OCI-LY3 (cell line): ENCODE measurements at regions not wholly inside any gene's neighbourhood (a gene's known extent, or its start where the extent isn't known, plus 50 kb on each side); places are given as distances from the start of the nearest gene placed in this dataset.
A peak's percentile ranks its signal among the peaks of the same experiment; 100 is the strongest.

Source experiments
- H2AFZ ChIP-seq: fragments of 200-600, 300-600 bp; shearing (Covaris generic); 2 replicates; pipeline ENCODE4 v1.6.0; 2014; ENCODE audit warnings: antibody characterized with exemption, low read depth, low read length
- H3K27ac ChIP-seq: fragments of 200-600, 300-600 bp; sonication (generic); 2 replicates; pipeline ENCODE4 v1.5.1; 2014; ENCODE audit warnings: mild to moderate bottlenecking, low read length, moderate library complexity, mixed read lengths
- H3K27me3 ChIP-seq: fragments of 200-600, 300-600 bp; sonication (generic); 2 replicates; pipeline ENCODE4 v1.6.1; 2014; ENCODE audit warnings: low read depth, low read length, mixed read lengths
- H3K36me3 ChIP-seq: fragments of 200-600, 300-600 bp; sonication (generic); replicated peaks from 2 replicates; pipeline ENCODE3; 2014; ENCODE audit warnings: low read depth, low read length, mixed read lengths
- H3K4me1 ChIP-seq: fragments of 300-600, 200-600 bp; sonication (generic); 2 replicates; pipeline ENCODE4 v1.6.1; 2014; ENCODE audit warnings: low read length, mixed read lengths
- H3K4me2 ChIP-seq: fragments of 200-600, 300-600 bp; sonication (generic); 2 replicates; pipeline ENCODE4 v1.6.1; 2014; ENCODE audit warnings: low read length, mixed read lengths
- H3K4me3 ChIP-seq: fragments of 300-600, 200-600 bp; sonication (generic); 2 replicates; pipeline ENCODE4 v1.5.1; 2014; ENCODE audit warnings: antibody characterized with exemption, mild to moderate bottlenecking, low read length, moderate library complexity
- H3K79me2 ChIP-seq: fragments of 300-600, 200-600 bp; shearing (Covaris generic); 2 replicates; pipeline ENCODE4 v1.6.1; 2014; ENCODE audit warnings: mild to moderate bottlenecking, low read length, mixed read lengths
- H3K9ac ChIP-seq: fragments of 300-600, 200-600 bp; shearing (Covaris generic); 2 replicates; pipeline ENCODE4 v1.6.0; 2014; ENCODE audit warnings: mild to moderate bottlenecking, low read length, moderate library complexity
- H3K9me3 ChIP-seq: fragments of 200-600, 300-600 bp; shearing (Covaris generic); 2 replicates; pipeline ENCODE4 v1.6.1; 2014; ENCODE audit warnings: low read length, mixed read lengths; ENCODE audit not compliant: insufficient read depth
- H4K20me1 ChIP-seq: fragments of 200-600, 300-600 bp; sonication (generic); 2 replicates; pipeline ENCODE4 v1.6.1; 2016; ENCODE audit warnings: low read length, mixed read lengths; ENCODE audit not compliant: insufficient read depth
- CTCF ChIP-seq: fragments of 200-600, 300-600 bp; sonication (generic); IDR thresholded peaks from 2 replicates; pipeline ENCODE4 v1.5.1; 2014; ENCODE audit warnings: antibody characterized with exemption, low read length, low read depth
- EZH2phosphoT487 ChIP-seq: fragments of 200-600 bp; shearing (Covaris generic); IDR thresholded peaks from 2 replicates; pipeline ENCODE4 v1.6.1; 2018; ENCODE audit warnings: antibody characterized with exemption, mixed run types, low read depth

DNA sequence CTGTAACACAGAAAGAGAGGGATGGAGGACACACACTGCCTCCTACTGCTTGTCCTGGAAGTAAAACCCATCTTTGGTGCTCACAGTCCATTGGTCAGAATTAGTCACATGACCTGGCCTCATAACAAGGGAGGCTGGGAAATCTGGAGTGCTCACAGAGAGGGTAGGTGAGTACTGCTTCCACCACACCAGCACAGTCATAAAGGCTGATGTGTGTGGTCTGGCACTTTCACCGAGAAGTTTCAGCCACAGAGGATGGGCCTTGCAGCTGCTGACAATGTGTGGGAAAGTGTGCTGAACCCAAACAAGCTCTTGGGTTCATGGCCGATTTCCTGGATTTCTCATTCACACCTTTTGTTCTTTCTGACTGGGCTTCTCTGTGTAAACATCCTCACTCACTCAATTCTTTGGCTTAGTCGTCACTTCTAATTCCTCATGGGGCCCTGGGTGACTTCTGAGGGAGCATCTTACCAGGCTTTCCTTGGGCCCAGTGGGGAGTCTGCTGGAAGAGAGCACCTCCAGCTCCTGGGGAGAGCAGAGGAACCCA lies 100.7 kb downstream of the ASB7 start:
- Histone ChIP-seq H2AFZ (no peak overlapping the region), H3K79me2 (no peaks in the 10 kb centered on the region), H4K20me1 (no peaks in the 10 kb centered on the region), H3K4me3 (0 out of 2 replicates have a peak overlapping the region, but pooled peaks have one; percentile 0), H3K4me1 (peaks cover 13% of the 10 kb centered on the region), H3K4me2 (peak overlapping the region; percentile 35), H3K36me3 (peaks cover 7% of the 10 kb centered on the region), H3K27ac (no peak overlapping the region; the same call in 1 of the 2 replicates), H3K9ac (no peak overlapping the region), H3K9me3 (peaks cover 6% of the 10 kb centered on the region; the same call in 1 of the 2 replicates), H3K27me3 (peaks cover 6% of the 10 kb centered on the region; the same call in 1 of the 2 replicates)
- no peak for TF ChIP-seq EZH2phosphoT487
- no peak for TF ChIP-seq CTCF

- Histone ChIP-seq H3K4me2 (peak overlapping the region; percentile 35; the same call in 1 of the 2 replicates), H3K9me3 (peaks cover 6% of the 10 kb centered on the region; the same call in 1 of the 2 replicates), H3K4me1 (peaks cover 13% of the 10 kb centered on the region), H3K27ac (no peak overlapping the region), H4K20me1 (no peaks in the 10 kb centered on the region), H3K4me3 (no peak overlapping the region), H3K36me3 (peaks cover 7% of the 10 kb centered on the region), H2AFZ (no peak overlapping the region), H3K27me3 (peaks cover 6% of the 10 kb centered on the region; the same call in 1 of the 2 replicates), H3K9ac (no peak overlapping the region), H3K79me2 (no peaks in the 10 kb centered on the region)
- TF ChIP-seq CTCF (no peak), EZH2phosphoT487 (no peak)
These were observed 101.3 kb downstream of the ASB7 start for GRCh38 chr15:100703671-100704070.

GRCh38 chr15:100704281-100705055 lies 102.1 kb downstream of the ASB7 start:
- Histone ChIP-seq H3K9me3 (peaks cover 6% of the 10 kb centered on the region; the same call in 1 of the 2 replicates), H2AFZ (no peak overlapping the region), H3K36me3 (peaks cover 7% of the 10 kb centered on the region), H3K27me3 (peaks cover under 1% of the 10 kb centered on the region; the same call in 1 of the 2 replicates), H3K4me1 (peaks cover 13% of the 10 kb centered on the region), H3K79me2 (no peaks in the 10 kb centered on the region), H3K4me2 (no peak overlapping the region), H3K9ac (no peak overlapping the region), H3K27ac (no peak overlapping the region), H4K20me1 (no peaks in the 10 kb centered on the region), H3K4me3 (no peak overlapping the region)
- TF ChIP-seq CTCF (no peak), EZH2phosphoT487 (no peak)

- H3K4me2 ChIP-seq = no peak overlapping the region
- H2AFZ ChIP-seq = no peak overlapping the region
- no peaks in the 10 kb centered on the region for H3K79me2 ChIP-seq
- peaks cover 7% of the 10 kb centered on the region for H3K36me3 ChIP-seq
- peaks cover 6% of the 10 kb centered on the region; the same call in 1 of the 2 replicates for H3K9me3 ChIP-seq
- no peak overlapping the region for H3K4me3 ChIP-seq
- H3K27me3 ChIP-seq = no peaks in the 10 kb centered on the region
- no peak overlapping the region for H3K9ac ChIP-seq
- peaks cover 13% of the 10 kb centered on the region for H3K4me1 ChIP-seq
- H3K27ac ChIP-seq = no peak overlapping the region
- TF ChIP-seq CTCF (no peak), EZH2phosphoT487 (no peak)
- no peaks in the 10 kb centered on the region for H4K20me1 ChIP-seq
These were observed 102.7 kb downstream of the ASB7 start for GRCh38 chr15:100705065-100705464.
